H1 (cell line): ENCODE measurements at regions not wholly inside any gene's neighbourhood (a gene's known extent, or its start where the extent isn't known, plus 50 kb on each side); places are given as distances from the start of the nearest gene placed in this dataset.

Source experiments
- CTCF ChIA-PET: fragments of 300-600 bp; sonication (Branson Sonifier 250); formaldehyde crosslinking; loops from one replicate; lab custom pipeline; 2021; ENCODE audit not compliant: partially characterized antibody; lab: Charles Lee
- POLR2A ChIA-PET: fragments of 300-600 bp; sonication (Branson Sonifier 250); formaldehyde crosslinking; loops from one replicate; lab custom pipeline; 2021; ENCODE audit warnings: inconsistent platforms; ENCODE audit not compliant: partially characterized antibody; lab: Charles Lee
- DNase-seq, 2 experiments: peaks; one replicate each; pipeline versions ENCODE4 v3.0.0 to v3.0.0-alpha.2; 2010 to 2022; ENCODE audit warnings: low spot score in 2 of 2, low read depth in 1 of 2, mixed read lengths in 1 of 2
- FAIRE-seq: peaks from 2 replicates; lab custom pipeline; 2011; peaks lifted over from hg19 to GRCh38; lab: Jason Lieb, UNC
- H2AFZ ChIP-seq: 2 replicates; pipeline ENCODE4 v1.8.1; 2012; ENCODE audit warnings: low read length, inconsistent platforms
- H2AK5ac ChIP-seq: 2 replicates; pipeline ENCODE4 v1.6.1; 2013; ENCODE audit warnings: low read depth, low read length
- H2BK120ac ChIP-seq: replicated peaks from 2 replicates; pipeline ENCODE3; 2013; ENCODE audit warnings: low read depth, low read length, inconsistent platforms
- H2BK12ac ChIP-seq: 2 replicates; pipeline ENCODE4 v1.6.1; 2013; ENCODE audit warnings: low read depth, low read length
- H2BK15ac ChIP-seq: 2 replicates; pipeline ENCODE4 v1.6.1; 2013; ENCODE audit warnings: low read length
- H2BK20ac ChIP-seq: 2 replicates; pipeline ENCODE4 v1.6.1; 2013; ENCODE audit warnings: low read length
- H2BK5ac ChIP-seq: 2 replicates; pipeline ENCODE4 v1.6.1; 2013; ENCODE audit warnings: low read depth, low read length
- H3K14ac ChIP-seq: 2 replicates; pipeline ENCODE4 v1.6.1; 2013; ENCODE audit warnings: inconsistent platforms; ENCODE audit not compliant: insufficient read length
- H3K18ac ChIP-seq: 2 replicates; pipeline ENCODE4 v1.6.1; 2013; ENCODE audit warnings: low read length; ENCODE audit errors: extremely low read depth
- H3K23ac ChIP-seq: 2 replicates; pipeline ENCODE4 v1.6.1; 2013; ENCODE audit warnings: inconsistent platforms; ENCODE audit not compliant: insufficient read length
- H3K23me2 ChIP-seq: 2 replicates; pipeline ENCODE4 v1.6.1; 2013; ENCODE audit warnings: low read depth, low read length
- H3K27ac ChIP-seq: 2 replicates; pipeline ENCODE4 v1.6.1; 2011; ENCODE audit warnings: low read depth, low read length, inconsistent platforms
- H3K27me3 ChIP-seq, 4 experiments: replicated peaks in 1 of 4; 1 replicate in 1 of 4; 2 replicates in 3 of 4; pipeline versions ENCODE4 v1.6.1 to v1.8.1; 2011 to 2013; ENCODE audit warnings: low read length in 3 of 4, mild to moderate bottlenecking in 3 of 4, inconsistent platforms in 2 of 4, mixed read lengths in 2 of 4, moderate library complexity in 1 of 4; ENCODE audit not compliant: control insufficient read depth in 3 of 4, insufficient read depth in 3 of 4; ENCODE audit errors: extremely low read depth in 1 of 4
- H3K36me3 ChIP-seq, 4 experiments: 2 replicates each; pipeline versions ENCODE4 v1.6.1 to v1.8.1; 2011 to 2013; ENCODE audit warnings: mild to moderate bottlenecking in 4 of 4, low read length in 3 of 4, moderate library complexity in 2 of 4, control low read depth in 1 of 4, inconsistent platforms in 1 of 4; ENCODE audit not compliant: insufficient read depth in 4 of 4, control insufficient read depth in 2 of 4
- H3K4ac ChIP-seq: replicated peaks from 2 replicates; pipeline ENCODE3; 2013; ENCODE audit warnings: low read length, low read depth, mixed read lengths, inconsistent platforms; ENCODE audit not compliant: insufficient read length
- H3K4me1 ChIP-seq, 4 experiments: replicated peaks in 1 of 4; 1 replicate in 1 of 4; 2 replicates in 3 of 4; pipeline versions ENCODE4 v1.6.1 to v1.8.1; 2011 to 2013; ENCODE audit warnings: low read length in 3 of 4, inconsistent platforms in 2 of 4, mixed read lengths in 1 of 4; ENCODE audit not compliant: insufficient read depth in 4 of 4, control insufficient read depth in 3 of 4
- H3K4me2 ChIP-seq, 2 experiments: 2 replicates each; pipeline versions ENCODE4 v1.6.1 to v1.8.1; 2011 to 2013; ENCODE audit warnings: low read depth in 2 of 2, low read length in 2 of 2, control low read depth in 1 of 2, inconsistent platforms in 1 of 2, mild to moderate bottlenecking in 1 of 2; ENCODE audit not compliant: insufficient read depth in 1 of 2
- H3K4me3 ChIP-seq, 4 experiments: fragments of 200-600, 300-600 bp in 1 of 4; sonication (generic), shearing (Covaris generic), sonication (Bioruptor Twin) in 1 of 4; 2 replicates each; pipeline versions ENCODE4 v1.5.1 to v1.8.1; 2011 to 2016; ENCODE audit warnings: low read length in 4 of 4, low read depth in 3 of 4, control low read depth in 2 of 4, inconsistent platforms in 2 of 4, mild to moderate bottlenecking in 2 of 4, mixed read lengths in 1 of 4, moderate library complexity in 1 of 4; ENCODE audit not compliant: insufficient read depth in 2 of 4; ENCODE audit errors: extremely low read depth in 1 of 4
- H3K56ac ChIP-seq: replicated peaks from 2 replicates; pipeline ENCODE3; 2013; ENCODE audit warnings: low read depth, mild to moderate bottlenecking, mixed read lengths, low read length, inconsistent platforms; ENCODE audit not compliant: insufficient read length
- H3K79me1 ChIP-seq: 2 replicates; pipeline ENCODE4 v1.6.1; 2013; ENCODE audit warnings: low read depth, low read length, control low read depth
- H3K79me2 ChIP-seq, 2 experiments: 2 replicates each; pipeline versions ENCODE4 v1.6.1 to v1.8.1; 2012 to 2013; ENCODE audit warnings: low read length in 2 of 2, mild to moderate bottlenecking in 2 of 2, inconsistent platforms in 1 of 2; ENCODE audit not compliant: insufficient read depth in 2 of 2, control insufficient read depth in 1 of 2
- H3K9ac ChIP-seq, 4 experiments: replicated peaks in 1 of 4; 1 replicate in 1 of 4; 2 replicates in 3 of 4; pipeline versions ENCODE4 v1.6.1 to v1.8.1; 2011 to 2013; ENCODE audit warnings: low read depth in 3 of 4, low read length in 3 of 4, control low read depth in 2 of 4, mild to moderate bottlenecking in 2 of 4, moderate library complexity in 2 of 4, inconsistent platforms in 1 of 4; ENCODE audit errors: extremely low read depth in 1 of 4
- H3K9me3 ChIP-seq, 2 experiments: 2 replicates each; pipeline versions ENCODE4 v1.6.1 to v1.8.1; 2012 to 2013; ENCODE audit warnings: mild to moderate bottlenecking in 2 of 2, moderate library complexity in 2 of 2, control low read depth in 1 of 2, inconsistent platforms in 1 of 2, low read depth in 1 of 2, low read length in 1 of 2, mixed read lengths in 1 of 2; ENCODE audit not compliant: insufficient read depth in 2 of 2
- H4K20me1 ChIP-seq, 2 experiments: replicated peaks in 1 of 2; 2 replicates each; pipeline versions ENCODE3 to v1.8.1; 2011 to 2013; ENCODE audit warnings: inconsistent platforms in 2 of 2, low read length in 2 of 2, mild to moderate bottlenecking in 1 of 2; ENCODE audit not compliant: insufficient read depth in 2 of 2, control insufficient read depth in 1 of 2
- H4K5ac ChIP-seq: 2 replicates; pipeline ENCODE4 v1.6.1; 2013; ENCODE audit warnings: low read length, low read depth, mixed read lengths, inconsistent platforms; ENCODE audit not compliant: insufficient read length
- H4K8ac ChIP-seq: 2 replicates; pipeline ENCODE4 v1.8.0; 2013; ENCODE audit warnings: mild to moderate bottlenecking, moderate library complexity, low read length, inconsistent platforms; ENCODE audit not compliant: insufficient read depth; ENCODE audit errors: extremely low read depth
- H4K91ac ChIP-seq: replicated peaks from 2 replicates; pipeline ENCODE3; 2013; ENCODE audit warnings: low read length, mixed read lengths, inconsistent platforms; ENCODE audit not compliant: insufficient read length
- EZH2 ChIP-seq: fragments of 200-600 bp; sonication (generic); IDR thresholded peaks from 2 replicates; pipeline ENCODE4 v1.7.1; 2012; ENCODE audit warnings: low read depth, mild to moderate bottlenecking, moderate library complexity, low read length, inconsistent platforms; ENCODE audit not compliant: severe bottlenecking
- KDM4A ChIP-seq: IDR thresholded peaks from one replicate; pipeline ENCODE4 v1.7.1; 2012; ENCODE audit warnings: low read depth, mild to moderate bottlenecking, moderate library complexity, low read length, inconsistent platforms; ENCODE audit not compliant: severe bottlenecking
- NANOG ChIP-seq: IDR thresholded peaks from 2 replicates; pipeline ENCODE4 v1.6.1; 2011; ENCODE audit warnings: low read length, low read depth, mild to moderate bottlenecking, inconsistent platforms; ENCODE audit not compliant: insufficient read depth, poor library complexity, severe bottlenecking
- RAD21 ChIP-seq, 2 experiments: IDR thresholded peaks in 1 of 2; conservative IDR thresholded peaks in 1 of 2; 2 replicates each; pipeline ENCODE4 v1.6.1; 2011; ENCODE audit warnings: low read depth in 2 of 2, low read length in 2 of 2, improper control_type of control experiment in 1 of 2, inconsistent platforms in 1 of 2, mild to moderate bottlenecking in 1 of 2, moderate library complexity in 1 of 2
- RFX5 ChIP-seq: IDR thresholded peaks from 2 replicates; pipeline ENCODE4 v1.6.1; 2011; ENCODE audit warnings: low read depth, low read length, improper control_type of control experiment, borderline replicate concordance
- RXRA ChIP-seq: IDR thresholded peaks from 2 replicates; pipeline ENCODE4 v1.6.1; 2011; ENCODE audit warnings: low read depth, mild to moderate bottlenecking, low read length, moderate library complexity; ENCODE audit not compliant: insufficient read depth
- SIX5 ChIP-seq: IDR thresholded peaks from 2 replicates; pipeline ENCODE4 v1.6.1; 2011; ENCODE audit warnings: mild to moderate bottlenecking, low read depth, low read length
- WGBS, 2 experiments: shearing (Covaris generic) in 1 of 2; methylation state at CpG; one replicate each; pipeline versions ENCODE4 v1.1.6 to v1.1.7; 2013 to 2015; ENCODE audit warnings: low lambda C conversion rate in 2 of 2, mixed read lengths in 2 of 2, inconsistent platforms in 1 of 2, low coverage in 1 of 2, missing lambda C conversion rate in 1 of 2; ENCODE audit not compliant: insufficient replicate concordance in 2 of 2, insufficient coverage in 1 of 2, insufficient read length in 1 of 2; ENCODE audit errors: extremely low coverage in 1 of 2, missing lambda C conversion rate in 1 of 2; 5-methylcytosine and 5-hydroxymethylcytosine counted together
- TF ChIP-seq, protein P1 (sequence below): IDR thresholded peaks from 2 replicates; pipeline ENCODE4 v1.6.1; 2011; ENCODE audit warnings: low read depth, mild to moderate bottlenecking, low read length; ENCODE audit not compliant: insufficient read depth
- TF ChIP-seq, protein P2 (sequence below): IDR thresholded peaks from 2 replicates; pipeline ENCODE4 v1.6.1; 2011; ENCODE audit warnings: low read length, improper control_type of control experiment

DNA sequence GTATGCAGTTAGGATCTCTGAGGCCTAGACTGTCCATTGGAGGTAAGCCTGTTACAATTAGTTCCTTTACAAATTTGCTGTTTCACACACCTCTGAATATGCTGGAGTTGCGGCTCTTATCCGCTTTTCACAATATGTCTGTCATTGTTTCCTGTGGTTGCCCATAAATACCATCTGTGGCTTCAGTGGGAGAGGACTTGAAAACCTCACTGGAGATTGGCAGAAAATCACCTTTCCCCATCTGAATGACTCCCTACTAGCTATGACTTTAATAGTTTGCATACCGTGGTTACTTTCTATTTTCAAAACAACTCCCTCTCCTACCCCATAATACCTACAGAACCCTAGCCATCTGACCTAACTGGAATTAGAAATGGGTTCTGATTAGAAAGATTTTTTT lies 454.3 kb downstream of the PCDH17 start:
- Histone ChIP-seq H3K79me1 (no peaks in the 10 kb centered on the region), H3K9me3 (no peaks in the 10 kb centered on the region), H4K8ac (no peak overlapping the region), H2BK120ac (no peak overlapping the region), H3K4ac (no peak overlapping the region), H3K27me3 (no peaks in the 10 kb centered on the region), H4K91ac (no peak overlapping the region), H2AK5ac (no peak overlapping the region), H3K56ac (no peak overlapping the region), H3K4me3 (no peak overlapping the region), H3K9ac (no peak overlapping the region), H2BK5ac (no peak overlapping the region), H3K4me1 (peaks cover 0 to 2% (median 0%) of the 10 kb centered on the region in 4 experiments; a peak in 1 of 7 replicates), H3K14ac (no peak overlapping the region), H2BK20ac (no peak overlapping the region), H3K4me2 (no peak overlapping the region), H3K23ac (no peak overlapping the region), H2BK12ac (no peak overlapping the region), H2AFZ (no peak overlapping the region), H3K23me2 (no peaks in the 10 kb centered on the region), H3K27ac (no peak overlapping the region), H3K18ac (no peak overlapping the region), H3K79me2 (no peaks in the 10 kb centered on the region), H4K5ac (no peak overlapping the region), H3K36me3 (no peaks in the 10 kb centered on the region), H4K20me1 (no peaks in the 10 kb centered on the region), H2BK15ac (no peak overlapping the region)
- TF ChIP-seq RAD21 (IDR thresholded peaks at IDR 0.05 in 1 of 2, conservative IDR thresholded peaks at IDR 0.05 in 1 of 2; ENCODE audit: low read depth in 2 of 2, low read length in 2 of 2) = no peak
- no peak for TF ChIP-seq KDM4A
- no peak for TF ChIP-seq RFX5
- no peak for TF ChIP-seq EZH2
- TF ChIP-seq RXRA = no peak
- no peak for TF ChIP-seq SIX5
- TF ChIP-seq, protein P1, sequence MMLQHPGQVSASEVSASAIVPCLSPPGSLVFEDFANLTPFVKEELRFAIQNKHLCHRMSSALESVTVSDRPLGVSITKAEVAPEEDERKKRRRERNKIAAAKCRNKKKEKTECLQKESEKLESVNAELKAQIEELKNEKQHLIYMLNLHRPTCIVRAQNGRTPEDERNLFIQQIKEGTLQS = no peak
- TF ChIP-seq, protein P2, sequence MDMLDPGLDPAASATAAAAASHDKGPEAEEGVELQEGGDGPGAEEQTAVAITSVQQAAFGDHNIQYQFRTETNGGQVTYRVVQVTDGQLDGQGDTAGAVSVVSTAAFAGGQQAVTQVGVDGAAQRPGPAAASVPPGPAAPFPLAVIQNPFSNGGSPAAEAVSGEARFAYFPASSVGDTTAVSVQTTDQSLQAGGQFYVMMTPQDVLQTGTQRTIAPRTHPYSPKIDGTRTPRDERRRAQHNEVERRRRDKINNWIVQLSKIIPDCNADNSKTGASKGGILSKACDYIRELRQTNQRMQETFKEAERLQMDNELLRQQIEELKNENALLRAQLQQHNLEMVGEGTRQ = no peak
- no peak for TF ChIP-seq NANOG
- ChIA-PET POLR2A (no interaction called here), CTCF (no interaction called here)
- no peak for DNase-seq
- WGBS, 2 experiments = 95% methylated on average over 3 of the region's 3 CpGs; no CpG with 5 or more reads in 1 of the 2 experiments
- FAIRE-seq = no peak
